Astrocyte (in vitro differentiated cells and primary cell): ENCODE measurements at regions not wholly inside any gene's neighbourhood (a gene's known extent, or its start where the extent isn't known, plus 50 kb on each side); places are given as distances from the start of the nearest gene placed in this dataset.

ENCODE experiments used
- CTCF ChIP-seq: IDR thresholded peaks from 2 replicates; pipeline ENCODE4 v1.5.1; 2011; ENCODE audit warnings: low read depth, mild to moderate bottlenecking, inconsistent platforms, low read length, moderate library complexity; ENCODE audit not compliant: insufficient read depth
- EZH2 ChIP-seq: IDR thresholded peaks from 2 replicates; pipeline ENCODE4 v1.6.1; 2012; ENCODE audit warnings: mild to moderate bottlenecking, low read length, inconsistent platforms; ENCODE audit not compliant: insufficient read depth

GRCh38 chrX:39954851-39955250, 142.9 kb downstream of the BCOR start:
- TF ChIP-seq CTCF (no peak), EZH2 (no peak)
